H9 (cell line): ENCODE measurements at regions not wholly inside any gene's neighbourhood (a gene's known extent, or its start where the extent isn't known, plus 50 kb on each side); places are given as distances from the start of the nearest gene placed in this dataset.

Source experiments
- DNase-seq: peaks from one replicate; pipeline ENCODE4 v3.0.0-alpha.2; 2017
- H2AFZ ChIP-seq: one replicate; pipeline ENCODE4 v1.6.1; 2013; ENCODE audit warnings: mild to moderate bottlenecking, low read length, control low read depth, moderate library complexity
- H2AK5ac ChIP-seq: 2 replicates; pipeline ENCODE4 v1.6.1; 2013; ENCODE audit warnings: low read length, control low read depth, mixed read lengths; ENCODE audit not compliant: insufficient read length
- H2BK120ac ChIP-seq: one replicate; pipeline ENCODE4 v1.6.1; 2013; ENCODE audit warnings: low read depth, mild to moderate bottlenecking, low read length, control low read depth, inconsistent platforms; ENCODE audit not compliant: poor library complexity, severe bottlenecking
- H2BK12ac ChIP-seq: 2 replicates; pipeline ENCODE4 v1.6.1; 2013; ENCODE audit warnings: low read length, control low read depth, mixed read lengths, low read depth; ENCODE audit not compliant: insufficient read length
- H2BK15ac ChIP-seq: 2 replicates; pipeline ENCODE4 v1.6.1; 2013; ENCODE audit warnings: low read depth, low read length, control low read depth
- H2BK20ac ChIP-seq: one replicate; pipeline ENCODE4 v1.6.1; 2013; ENCODE audit warnings: low read depth, mild to moderate bottlenecking, low read length, control low read depth, inconsistent platforms; ENCODE audit not compliant: poor library complexity, severe bottlenecking
- H2BK5ac ChIP-seq: 2 replicates; pipeline ENCODE4 v1.6.1; 2013; ENCODE audit warnings: low read length, control low read depth, mixed read lengths; ENCODE audit not compliant: insufficient read length
- H3K14ac ChIP-seq: 2 replicates; pipeline ENCODE4 v1.6.1; 2013; ENCODE audit warnings: low read length, control low read depth; ENCODE audit not compliant: insufficient read depth
- H3K18ac ChIP-seq: 2 replicates; pipeline ENCODE4 v1.6.1; 2013; ENCODE audit warnings: low read depth, mild to moderate bottlenecking, mixed read lengths, low read length, control low read depth; ENCODE audit not compliant: insufficient read length
- H3K23ac ChIP-seq: 2 replicates; pipeline ENCODE4 v1.6.1; 2013; ENCODE audit warnings: low read length, control low read depth, mixed read lengths, low read depth; ENCODE audit not compliant: insufficient read length
- H3K23me2 ChIP-seq: 2 replicates; pipeline ENCODE4 v1.6.1; 2013; ENCODE audit warnings: low read depth, mild to moderate bottlenecking, mixed read lengths, low read length, control low read depth; ENCODE audit not compliant: insufficient read length, poor library complexity, severe bottlenecking
- H3K27ac ChIP-seq: 2 replicates; pipeline ENCODE4 v1.5.1; 2013; ENCODE audit warnings: low read length, control low read depth, mixed read lengths, low read depth; ENCODE audit not compliant: insufficient read length
- H3K27me3 ChIP-seq: 2 replicates; pipeline ENCODE4 v1.6.1; 2013; ENCODE audit warnings: low read length, control low read depth, inconsistent platforms; ENCODE audit not compliant: insufficient read depth
- H3K4ac ChIP-seq: 2 replicates; pipeline ENCODE4 v1.6.1; 2013; ENCODE audit warnings: low read depth, mild to moderate bottlenecking, control low read depth, inconsistent platforms, low read length, moderate library complexity
- H3K4me1 ChIP-seq: 2 replicates; pipeline ENCODE4 v1.6.1; 2013; ENCODE audit warnings: low read length, control low read depth, inconsistent platforms; ENCODE audit not compliant: insufficient read depth
- H3K4me2 ChIP-seq: 2 replicates; pipeline ENCODE4 v1.6.1; 2013; ENCODE audit warnings: low read length, control low read depth, mixed read lengths; ENCODE audit not compliant: insufficient read length, insufficient read depth
- H3K56ac ChIP-seq: 2 replicates; pipeline ENCODE4 v1.6.1; 2013; ENCODE audit warnings: low read depth, mild to moderate bottlenecking, mixed read lengths, low read length, control low read depth; ENCODE audit not compliant: insufficient read length
- H3K79me1 ChIP-seq: 2 replicates; pipeline ENCODE4 v1.6.1; 2013; ENCODE audit warnings: low read depth, mild to moderate bottlenecking, moderate library complexity, low read length, control low read depth, inconsistent platforms; ENCODE audit not compliant: insufficient read depth, poor library complexity, severe bottlenecking
- H3K79me2 ChIP-seq: 2 replicates; pipeline ENCODE4 v1.6.1; 2013; ENCODE audit warnings: low read length, control low read depth, inconsistent platforms; ENCODE audit not compliant: insufficient read depth
- H3K9ac ChIP-seq: 2 replicates; pipeline ENCODE4 v1.6.1; 2013; ENCODE audit warnings: low read length, control low read depth, mixed read lengths; ENCODE audit not compliant: insufficient read length; ENCODE audit errors: extremely low read depth
- H3K9me3 ChIP-seq: one replicate; pipeline ENCODE4 v1.6.1; 2013; ENCODE audit warnings: low read depth, low read length, inconsistent platforms; ENCODE audit not compliant: control insufficient read depth
- H3T11ph ChIP-seq: one replicate; pipeline ENCODE4 v1.6.1; 2013; ENCODE audit warnings: mild to moderate bottlenecking, low read length, control low read depth, inconsistent platforms
- H4K20me1 ChIP-seq: one replicate; pipeline ENCODE4 v1.6.1; 2013; ENCODE audit not compliant: control insufficient read depth, insufficient read length, insufficient read depth
- H4K5ac ChIP-seq: 2 replicates; pipeline ENCODE4 v1.6.1; 2013; ENCODE audit warnings: low read depth, mild to moderate bottlenecking, mixed read lengths, low read length, control low read depth; ENCODE audit not compliant: insufficient read length
- H4K8ac ChIP-seq: replicated peaks from 2 replicates; pipeline ENCODE4 v1.6.1; 2013; ENCODE audit warnings: low read length, control low read depth, mixed read lengths, low read depth; ENCODE audit not compliant: insufficient read length
- H4K91ac ChIP-seq: 2 replicates; pipeline ENCODE4 v1.6.1; 2013; ENCODE audit warnings: low read depth, mild to moderate bottlenecking, moderate library complexity, mixed read lengths, low read length, control low read depth; ENCODE audit not compliant: insufficient read length
- H3K27ac Mint-ChIP-seq, 3 experiments: 2 replicates in 2 of 3; 3 replicates in 1 of 3; pipeline ENCODE4 v1.8.0; 2020 to 2021; ENCODE audit warnings: mixed read lengths in 3 of 3, mild to moderate bottlenecking in 1 of 3, moderate library complexity in 1 of 3
- H3K27me3 Mint-ChIP-seq: 2 replicates; pipeline ENCODE4 v1.8.0; 2021; ENCODE audit warnings: low read depth, mild to moderate bottlenecking, moderate library complexity, mixed read lengths
- H3K36me3 Mint-ChIP-seq, 3 experiments: 2 replicates in 2 of 3; 3 replicates in 1 of 3; pipeline ENCODE4 v1.8.0; 2020 to 2021; ENCODE audit warnings: low read depth in 3 of 3, mixed read lengths in 3 of 3; ENCODE audit not compliant: insufficient read depth in 1 of 3
- H3K4me1 Mint-ChIP-seq, 2 experiments: 2 replicates each; pipeline ENCODE4 v1.8.0; 2020; ENCODE audit warnings: mixed read lengths in 2 of 2
- H3K4me3 Mint-ChIP-seq, 2 experiments: 2 replicates in 1 of 2; 3 replicates in 1 of 2; pipeline ENCODE4 v1.8.0; 2020 to 2021; ENCODE audit warnings: mild to moderate bottlenecking in 2 of 2, mixed read lengths in 2 of 2, moderate library complexity in 1 of 2
- H3K9me3 Mint-ChIP-seq, 2 experiments: 2 replicates in 1 of 2; 3 replicates in 1 of 2; pipeline ENCODE4 v1.8.0; 2020; ENCODE audit warnings: mild to moderate bottlenecking in 2 of 2, mixed read lengths in 2 of 2, moderate library complexity in 1 of 2
- WGBS: extraction: QIAGEN DNeasy Blood & Tissue Kit; methylation state at CpG from one replicate; pipeline ENCODE4 v1.1.7; 2013; ENCODE audit warnings: missing lambda C conversion rate, low lambda C conversion rate, mixed read lengths; ENCODE audit not compliant: insufficient read length; ENCODE audit errors: extremely low coverage; 5-methylcytosine and 5-hydroxymethylcytosine counted together
- TF ChIP-seq, protein P1 (sequence below): fragments of 200-600 bp; sonication (generic); conservative IDR thresholded peaks from 3 replicates; pipeline ENCODE4 v1.8.0; 2021; ENCODE audit warnings: antibody characterized with exemption, mild to moderate bottlenecking

DNA sequence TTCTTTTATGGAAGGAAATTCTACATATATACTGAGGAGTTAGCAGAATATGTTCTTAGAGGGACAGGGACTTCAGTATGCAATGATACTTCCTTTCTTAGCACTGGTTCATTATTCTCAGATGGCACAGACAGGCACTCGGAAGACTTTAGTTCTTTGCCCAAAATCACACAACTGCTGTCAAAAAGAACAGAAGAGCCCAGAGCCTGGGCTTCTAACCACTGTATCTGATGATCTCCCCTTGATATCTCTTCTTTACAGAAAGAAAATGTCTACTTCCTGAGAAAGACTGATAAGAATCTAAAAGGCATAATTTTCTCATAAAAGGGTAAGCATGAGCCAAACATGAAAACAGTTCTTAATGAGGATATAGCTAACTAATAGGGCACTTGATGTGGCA lies 2034.2 kb upstream of the PRR20A start:
- H4K8ac ChIP-seq: no peak overlapping the region
- no peak overlapping the region for H3K27ac ChIP-seq
- no peaks in the 10 kb centered on the region for H4K20me1 ChIP-seq
- no peak overlapping the region for H3K23ac ChIP-seq
- H3K18ac ChIP-seq: no peak overlapping the region
- Mint-ChIP-seq H3K36me3 (peaks cover 0 to 10% (median 5%) of the 10 kb centered on the region in 3 experiments; a peak in 4 of 7 replicates), H3K4me3 (no peak overlapping the region), H3K27ac (no peak overlapping the region), H3K27me3 (no peaks in the 10 kb centered on the region), H3K9me3 (no peaks in the 10 kb centered on the region), H3K4me1 (no peaks in the 10 kb centered on the region)
- no peaks in the 10 kb centered on the region for H3K4me1 ChIP-seq
- H2BK12ac ChIP-seq: no peak overlapping the region
- no peak overlapping the region for H3T11ph ChIP-seq
- H2AFZ ChIP-seq: no peak overlapping the region
- no peak overlapping the region for H3K14ac ChIP-seq
- TF ChIP-seq, protein P1, sequence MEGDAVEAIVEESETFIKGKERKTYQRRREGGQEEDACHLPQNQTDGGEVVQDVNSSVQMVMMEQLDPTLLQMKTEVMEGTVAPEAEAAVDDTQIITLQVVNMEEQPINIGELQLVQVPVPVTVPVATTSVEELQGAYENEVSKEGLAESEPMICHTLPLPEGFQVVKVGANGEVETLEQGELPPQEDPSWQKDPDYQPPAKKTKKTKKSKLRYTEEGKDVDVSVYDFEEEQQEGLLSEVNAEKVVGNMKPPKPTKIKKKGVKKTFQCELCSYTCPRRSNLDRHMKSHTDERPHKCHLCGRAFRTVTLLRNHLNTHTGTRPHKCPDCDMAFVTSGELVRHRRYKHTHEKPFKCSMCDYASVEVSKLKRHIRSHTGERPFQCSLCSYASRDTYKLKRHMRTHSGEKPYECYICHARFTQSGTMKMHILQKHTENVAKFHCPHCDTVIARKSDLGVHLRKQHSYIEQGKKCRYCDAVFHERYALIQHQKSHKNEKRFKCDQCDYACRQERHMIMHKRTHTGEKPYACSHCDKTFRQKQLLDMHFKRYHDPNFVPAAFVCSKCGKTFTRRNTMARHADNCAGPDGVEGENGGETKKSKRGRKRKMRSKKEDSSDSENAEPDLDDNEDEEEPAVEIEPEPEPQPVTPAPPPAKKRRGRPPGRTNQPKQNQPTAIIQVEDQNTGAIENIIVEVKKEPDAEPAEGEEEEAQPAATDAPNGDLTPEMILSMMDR: no peak
- no peak for DNase-seq
- no peak overlapping the region for H2BK120ac ChIP-seq
- H2BK15ac ChIP-seq: no peak overlapping the region
- no peaks in the 10 kb centered on the region for H3K79me1 ChIP-seq
- H3K9ac ChIP-seq: no peak overlapping the region
- H2AK5ac ChIP-seq: no peak overlapping the region
- H2BK20ac ChIP-seq: no peak overlapping the region
- H3K79me2 ChIP-seq: no peaks in the 10 kb centered on the region
- no peak overlapping the region for H3K56ac ChIP-seq
- no peak overlapping the region for H4K5ac ChIP-seq
- no peaks in the 10 kb centered on the region for H3K23me2 ChIP-seq
- no peak overlapping the region for H3K4ac ChIP-seq
- no peaks in the 10 kb centered on the region for H3K9me3 ChIP-seq
- H3K4me2 ChIP-seq: no peak overlapping the region
- no peak overlapping the region for H2BK5ac ChIP-seq
- no CpG with 5 or more reads among the region's 1 CpG for WGBS
- no peak overlapping the region for H4K91ac ChIP-seq
- H3K27me3 ChIP-seq: no peaks in the 10 kb centered on the region
